Activated T-cell treated with anti-CD3 and anti-CD28 coated beads, Interleukin-2, amount 50 U/mL, for 4 hours (primary cell): ENCODE measurements at regions not wholly inside any gene's neighbourhood (a gene's known extent, or its start where the extent isn't known, plus 50 kb on each side); places are given as distances from the start of the nearest gene placed in this dataset.

Experiments used
- ATAC-seq, 2 donors: fragments of 200-7000 bp; cut with Tn5 transposase; one replicate each; pipeline ENCODE4 v1.10.0; 2021
- DNase-seq: peaks from one replicate; pipeline ENCODE4 v3.0.0-alpha.2; 2020
- H3K27me3 Mint-ChIP-seq: one replicate; pipeline ENCODE4 v1.8.0; 2021; ENCODE audit warnings: low read depth, mixed read lengths
- H3K36me3 Mint-ChIP-seq: one replicate; pipeline ENCODE4 v1.8.0; 2022; ENCODE audit warnings: mixed read lengths; ENCODE audit not compliant: insufficient read depth
- H3K4me1 Mint-ChIP-seq: one replicate; pipeline ENCODE4 v1.8.0; 2021; ENCODE audit warnings: low read depth, mixed read lengths
- H3K4me3 Mint-ChIP-seq: one replicate; pipeline ENCODE4 v1.8.0; 2021; ENCODE audit warnings: mild to moderate bottlenecking, moderate library complexity, mixed read lengths
- H3K9me3 Mint-ChIP-seq: one replicate; pipeline ENCODE4 v1.8.0; 2021; ENCODE audit warnings: mixed read lengths

GRCh38 chr3:59612444-59612715 lies 562.6 kb upstream of the CFAP20DC start:
- Mint-ChIP-seq H3K27me3 (peaks cover 2% of the 10 kb centered on the region), H3K4me1 (no peaks in the 10 kb centered on the region), H3K4me3 (no peak overlapping the region)

DNA sequence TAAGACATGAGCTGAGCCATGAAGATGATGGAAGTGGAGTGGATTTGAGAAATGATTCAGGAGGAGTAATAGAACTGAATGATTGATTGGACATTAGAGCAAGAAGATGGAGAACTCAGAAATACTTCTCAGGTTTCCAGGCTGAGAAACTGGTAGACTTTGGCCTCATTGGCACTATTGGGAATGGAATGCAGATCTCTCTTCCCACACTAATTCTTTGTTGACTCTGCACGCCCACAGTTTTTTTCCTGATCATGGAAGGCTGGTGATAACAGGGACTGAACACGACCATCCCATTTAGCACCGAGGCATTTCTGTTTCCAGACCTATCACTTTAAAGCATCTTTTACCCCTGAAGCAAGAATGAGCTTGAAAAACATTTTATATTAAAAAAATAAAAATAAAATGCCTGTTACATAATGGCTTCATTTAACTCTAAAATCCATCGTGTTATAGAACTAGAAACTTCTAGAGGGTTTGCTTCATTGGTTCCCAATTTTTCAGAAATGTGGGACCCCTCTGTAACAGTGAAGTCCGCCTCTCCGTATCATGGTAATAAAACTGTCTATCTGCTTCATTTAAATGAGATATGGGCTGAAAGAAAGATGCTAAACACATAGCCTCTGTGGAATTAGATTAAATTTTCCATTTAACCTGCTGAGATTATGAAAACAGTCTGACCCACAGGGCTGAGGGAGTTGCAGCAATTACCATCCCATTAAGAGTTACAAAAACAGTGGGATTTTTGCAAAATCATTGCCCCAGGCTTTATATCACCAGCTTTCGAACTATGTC lies 562.0 kb upstream of the CFAP20DC start:
- no peaks in the 10 kb centered on the region for H3K4me1 Mint-ChIP-seq
- H3K27me3 Mint-ChIP-seq, result peaks cover 2% of the 10 kb centered on the region
- H3K4me3 Mint-ChIP-seq, result no peak overlapping the region
- H3K9me3 Mint-ChIP-seq, result peaks cover 5% of the 10 kb centered on the region
- H3K36me3 Mint-ChIP-seq, result no peaks in the 10 kb centered on the region
- no peak for ATAC-seq
- DNase-seq, result no peak

More at GRCh38 chr3:59612444-59612715, 562.6 kb upstream of the CFAP20DC start:
- Mint-ChIP-seq H3K36me3 (no peaks in the 10 kb centered on the region), H3K9me3 (peaks cover 5% of the 10 kb centered on the region)
- ATAC-seq, result no peak
- DNase-seq, result no peak

- Mint-ChIP-seq H3K27me3 (no peaks in the 10 kb centered on the region), H3K4me3 (no peak overlapping the region), H3K9me3 (no peaks in the 10 kb centered on the region), H3K36me3 (no peaks in the 10 kb centered on the region), H3K4me1 (no peaks in the 10 kb centered on the region)
- ATAC-seq (no peak), DNase-seq (no peak)
Measured at GRCh38 chr3:59609657-59610348, 560.0 kb upstream of the CFAP20DC start.

GRCh38 chr3:59608356-59608755 lies 558.5 kb upstream of the CFAP20DC start:
- Mint-ChIP-seq H3K36me3 (no peaks in the 10 kb centered on the region), H3K4me1 (no peaks in the 10 kb centered on the region), H3K4me3 (no peak overlapping the region), H3K9me3 (no peaks in the 10 kb centered on the region), H3K27me3 (no peaks in the 10 kb centered on the region)
- ATAC-seq, result no peak
- no peak for DNase-seq

DNA sequence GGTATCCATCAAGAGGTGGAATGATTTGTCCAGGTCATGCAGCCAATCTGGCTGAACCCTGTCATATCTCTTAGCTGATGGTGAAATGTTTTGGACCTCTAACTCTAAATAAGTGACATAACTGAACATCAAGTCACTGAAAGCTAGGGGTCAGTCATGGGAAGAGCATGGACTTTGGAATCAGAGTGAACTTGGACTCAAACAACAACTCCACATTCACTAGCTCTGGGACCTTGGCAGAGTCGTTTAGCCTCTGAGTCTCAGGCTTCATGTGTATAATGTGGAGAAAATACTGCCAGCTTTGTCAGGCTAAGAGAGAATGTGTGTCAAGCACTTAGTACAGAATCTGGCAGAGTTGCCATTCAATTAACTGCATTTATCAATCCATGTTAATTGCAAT lies 557.8 kb upstream of the CFAP20DC start:
- no peak for ATAC-seq
- no peaks in the 10 kb centered on the region for H3K9me3 Mint-ChIP-seq
- no peak overlapping the region for H3K4me3 Mint-ChIP-seq
- no peaks in the 10 kb centered on the region for H3K36me3 Mint-ChIP-seq
- no peaks in the 10 kb centered on the region for H3K27me3 Mint-ChIP-seq
- DNase-seq, result no peak
- H3K4me1 Mint-ChIP-seq, result no peaks in the 10 kb centered on the region

GRCh38 chr3:59606638-59607266 lies 556.9 kb upstream of the CFAP20DC start:
- Mint-ChIP-seq H3K27me3 (no peaks in the 10 kb centered on the region), H3K4me3 (no peak overlapping the region), H3K4me1 (no peaks in the 10 kb centered on the region), H3K36me3 (no peaks in the 10 kb centered on the region), H3K9me3 (no peaks in the 10 kb centered on the region)
- ATAC-seq (no peak), DNase-seq (no peak)

DNA sequence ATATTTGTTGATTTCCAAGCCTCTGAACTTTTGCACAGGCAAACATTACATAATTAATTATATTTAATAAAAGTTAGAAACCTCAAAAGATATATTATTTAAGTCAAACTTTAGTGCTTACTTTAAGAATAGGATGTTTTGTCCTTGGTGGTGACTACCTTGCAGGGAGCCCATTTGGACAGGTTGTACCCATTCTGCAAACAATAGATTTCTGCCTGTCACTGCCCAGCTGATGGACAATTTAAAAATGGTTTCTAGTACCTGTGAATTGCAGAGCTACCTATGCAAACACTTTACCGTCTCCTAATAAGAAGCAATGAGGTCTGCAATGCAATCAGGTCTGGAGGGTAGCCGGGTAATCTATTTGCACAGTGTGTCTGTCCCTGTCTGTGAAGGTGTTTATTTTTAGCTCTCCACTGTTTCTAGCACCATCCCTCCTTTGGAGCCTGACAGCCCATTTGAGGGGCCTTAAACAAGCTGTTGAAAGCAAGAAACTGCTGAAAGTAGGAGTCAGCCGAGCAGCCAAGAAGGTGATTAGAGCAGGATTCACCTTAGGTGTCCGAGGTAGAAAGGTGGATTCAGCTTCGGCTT lies 556.2 kb upstream of the CFAP20DC start:
- ATAC-seq (no peak), DNase-seq (no peak)
- Mint-ChIP-seq H3K36me3 (no peaks in the 10 kb centered on the region), H3K4me3 (no peak overlapping the region), H3K4me1 (no peaks in the 10 kb centered on the region), H3K9me3 (no peaks in the 10 kb centered on the region), H3K27me3 (no peaks in the 10 kb centered on the region)

DNA sequence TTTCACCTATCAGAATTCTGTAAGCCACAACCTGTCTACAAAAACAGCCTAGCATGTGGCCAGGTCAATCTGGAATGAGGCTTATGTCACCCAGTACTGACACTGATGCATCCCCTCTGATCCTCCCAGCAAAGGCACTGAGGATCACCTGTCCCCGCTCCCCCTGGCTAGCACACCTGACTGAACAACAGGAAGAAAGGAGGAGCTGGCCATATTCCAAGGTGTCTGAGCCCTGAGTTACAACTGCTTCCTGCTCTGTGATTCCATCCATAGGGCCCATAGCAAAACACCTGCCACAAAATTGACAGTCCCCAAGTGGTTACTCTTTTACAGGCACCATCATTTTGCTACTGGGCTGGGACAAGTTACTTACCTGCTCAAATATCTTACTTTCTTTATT lies 555.5 kb upstream of the CFAP20DC start:
- H3K9me3 Mint-ChIP-seq, result no peaks in the 10 kb centered on the region
- H3K36me3 Mint-ChIP-seq, result no peaks in the 10 kb centered on the region
- ATAC-seq (no peak), DNase-seq (no peak)
- H3K27me3 Mint-ChIP-seq, result no peaks in the 10 kb centered on the region
- no peaks in the 10 kb centered on the region for H3K4me1 Mint-ChIP-seq
- H3K4me3 Mint-ChIP-seq, result no peak overlapping the region

DNA sequence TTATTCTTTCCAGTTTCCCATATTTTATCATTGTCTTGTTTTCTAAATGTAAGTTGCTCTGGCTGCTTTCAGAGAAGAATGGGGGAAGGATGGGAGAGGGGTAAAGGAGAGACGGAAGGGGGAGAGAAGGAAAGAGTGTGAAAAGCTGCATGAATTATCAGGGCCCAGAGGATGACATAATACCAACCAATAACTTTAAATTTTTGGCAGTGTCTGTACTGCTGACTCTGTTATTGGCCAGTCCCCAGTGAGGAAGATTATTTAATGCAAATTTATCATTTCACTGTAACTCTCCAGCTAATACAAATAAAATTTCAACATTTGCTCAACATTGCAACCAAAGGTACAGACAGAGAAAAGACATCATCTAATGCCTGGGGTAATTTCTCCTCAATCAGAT lies 551.7 kb upstream of the CFAP20DC start:
- Mint-ChIP-seq H3K36me3 (no peaks in the 10 kb centered on the region), H3K4me3 (no peak overlapping the region), H3K4me1 (no peaks in the 10 kb centered on the region), H3K27me3 (no peaks in the 10 kb centered on the region), H3K9me3 (no peaks in the 10 kb centered on the region)
- no peak for ATAC-seq
- DNase-seq, result no peak

GRCh38 chr3:59600631-59601030 lies 550.8 kb upstream of the CFAP20DC start:
- ATAC-seq (no peak), DNase-seq (no peak)
- Mint-ChIP-seq H3K9me3 (no peaks in the 10 kb centered on the region), H3K4me3 (no peak overlapping the region), H3K36me3 (no peaks in the 10 kb centered on the region), H3K4me1 (no peaks in the 10 kb centered on the region), H3K27me3 (no peaks in the 10 kb centered on the region)

DNA sequence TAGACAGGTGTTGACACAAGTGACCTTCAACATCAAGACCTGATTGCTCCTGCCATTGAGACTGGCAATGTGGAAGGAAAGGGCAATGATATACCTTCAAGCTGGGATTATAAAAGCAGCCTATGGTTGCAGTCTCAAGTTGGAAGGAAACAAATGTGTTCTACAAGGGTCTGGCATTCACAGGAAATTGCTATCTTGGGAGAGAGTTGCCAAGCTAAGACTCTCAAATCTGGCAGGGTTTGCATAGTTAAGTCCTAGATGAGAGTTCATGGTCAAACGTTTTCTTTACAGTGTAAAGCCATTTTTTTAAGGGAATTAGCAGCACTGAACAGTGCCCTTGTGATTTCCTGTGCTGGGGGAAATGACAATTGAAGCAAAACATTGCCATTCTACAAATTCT lies 546.9 kb upstream of the CFAP20DC start:
- no peaks in the 10 kb centered on the region for H3K9me3 Mint-ChIP-seq
- no peak for DNase-seq
- H3K4me1 Mint-ChIP-seq, result no peaks in the 10 kb centered on the region
- no peaks in the 10 kb centered on the region for H3K27me3 Mint-ChIP-seq
- ATAC-seq, result no peak
- H3K4me3 Mint-ChIP-seq, result no peak overlapping the region
- no peaks in the 10 kb centered on the region for H3K36me3 Mint-ChIP-seq

DNA sequence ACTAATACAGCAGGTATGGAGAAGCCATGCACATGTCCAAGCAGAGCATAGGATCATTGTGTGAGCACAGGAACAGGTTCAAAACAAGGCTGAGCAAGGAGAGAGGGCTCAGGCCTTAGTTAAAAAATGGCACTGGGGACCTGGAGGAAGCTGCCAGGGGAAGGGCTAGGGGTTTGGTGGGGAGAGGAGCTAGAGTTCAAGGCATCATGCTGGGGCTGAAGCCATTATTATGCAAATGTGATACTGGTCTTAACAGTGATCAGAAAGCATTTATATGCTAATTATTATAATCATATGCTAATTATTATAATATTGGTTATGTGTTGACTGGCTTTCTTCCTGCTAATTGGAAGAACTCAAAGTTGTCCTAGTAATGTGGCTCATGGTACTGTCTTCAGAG lies 546.0 kb upstream of the CFAP20DC start:
- ATAC-seq (no peak), DNase-seq (no peak)
- Mint-ChIP-seq H3K4me3 (no peak overlapping the region), H3K36me3 (no peaks in the 10 kb centered on the region), H3K4me1 (no peaks in the 10 kb centered on the region), H3K27me3 (no peaks in the 10 kb centered on the region), H3K9me3 (no peaks in the 10 kb centered on the region)

- H3K4me3 Mint-ChIP-seq, result no peak overlapping the region
- no peak for DNase-seq
- H3K4me1 Mint-ChIP-seq, result no peaks in the 10 kb centered on the region
- no peaks in the 10 kb centered on the region for H3K27me3 Mint-ChIP-seq
- no peaks in the 10 kb centered on the region for H3K36me3 Mint-ChIP-seq
- ATAC-seq, result no peak
- H3K9me3 Mint-ChIP-seq, result no peaks in the 10 kb centered on the region
Measured at GRCh38 chr3:59593380-59593779, 543.6 kb upstream of the CFAP20DC start.

DNA sequence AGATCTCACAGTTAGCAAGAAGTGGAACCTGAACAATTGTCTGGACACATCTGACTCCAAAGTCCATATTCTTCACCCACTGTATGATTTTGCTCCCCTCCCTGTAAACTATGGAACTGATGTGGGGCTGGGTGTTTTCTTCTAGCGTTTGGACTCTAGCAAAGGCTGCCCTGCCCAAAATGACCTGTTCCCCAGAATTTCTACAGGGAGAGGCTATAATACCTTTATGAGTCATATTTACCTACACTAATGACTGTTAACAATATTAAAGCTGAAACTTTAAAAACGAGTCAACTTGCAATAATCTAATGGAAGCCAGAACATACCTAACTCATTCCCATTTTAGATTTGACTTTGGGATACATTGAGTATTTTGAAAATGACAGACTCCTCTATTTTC lies 531.2 kb upstream of the CFAP20DC start:
- ATAC-seq, result no peak
- no peak overlapping the region for H3K4me3 Mint-ChIP-seq
- peaks cover 5% of the 10 kb centered on the region for H3K9me3 Mint-ChIP-seq
- H3K4me1 Mint-ChIP-seq, result peaks cover 2% of the 10 kb centered on the region
- no peaks in the 10 kb centered on the region for H3K36me3 Mint-ChIP-seq
- DNase-seq, result no peak
- peaks cover 2% of the 10 kb centered on the region for H3K27me3 Mint-ChIP-seq

- H3K9me3 Mint-ChIP-seq, result no peaks in the 10 kb centered on the region
- DNase-seq, result no peak
- H3K4me1 Mint-ChIP-seq, result peaks cover 2% of the 10 kb centered on the region
- peak; percentile 28 to 40 for ATAC-seq
- H3K36me3 Mint-ChIP-seq, result no peaks in the 10 kb centered on the region
- H3K4me3 Mint-ChIP-seq, result no peak overlapping the region
- peaks cover 1% of the 10 kb centered on the region for H3K27me3 Mint-ChIP-seq
Measured at GRCh38 chr3:59580499-59580898, 530.7 kb upstream of the CFAP20DC start.
